ENCODE measurements at regions not wholly inside any gene's neighbourhood (a gene's known extent, or its start where the extent isn't known, plus 50 kb on each side); places are given as distances from the start of the nearest gene placed in this dataset.

DNA sequence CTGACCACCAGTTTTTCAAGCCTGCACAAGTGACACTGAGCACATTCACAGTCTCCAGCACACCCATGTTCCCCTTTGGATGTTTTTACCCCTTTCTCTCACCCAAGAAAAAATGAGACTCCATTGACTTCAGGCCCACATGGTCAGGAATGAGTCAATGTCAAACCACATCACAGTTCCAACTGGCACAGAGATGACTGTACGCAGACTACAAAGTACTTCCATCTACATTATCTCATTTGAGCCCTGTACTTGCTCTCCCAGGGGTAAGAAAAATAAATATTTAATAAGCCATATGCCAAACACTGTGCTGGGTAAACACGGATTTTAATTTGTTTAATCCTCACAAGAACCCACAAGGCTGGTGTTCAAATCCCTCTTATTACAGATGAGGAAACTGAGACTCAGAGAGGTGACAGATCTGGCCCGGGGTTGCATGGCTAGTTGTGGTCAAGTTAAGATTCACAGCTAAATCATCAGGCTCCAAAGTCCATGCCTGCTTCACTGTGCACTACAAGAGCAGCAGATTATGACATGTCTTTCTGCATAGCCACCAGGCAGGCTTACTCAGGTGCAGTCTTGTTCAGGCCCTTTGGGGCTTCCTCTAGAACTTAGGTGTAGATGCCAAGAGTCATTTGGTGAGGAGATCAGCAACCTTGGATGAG is 106.1 kb downstream of the TXNL1 start:
- Mint-ChIP-seq H3K4me1 (no peaks in the 10 kb centered on the region), H3K27ac (ENCODE audit: unreplicated experiment) (no peak overlapping the region)

DNA sequence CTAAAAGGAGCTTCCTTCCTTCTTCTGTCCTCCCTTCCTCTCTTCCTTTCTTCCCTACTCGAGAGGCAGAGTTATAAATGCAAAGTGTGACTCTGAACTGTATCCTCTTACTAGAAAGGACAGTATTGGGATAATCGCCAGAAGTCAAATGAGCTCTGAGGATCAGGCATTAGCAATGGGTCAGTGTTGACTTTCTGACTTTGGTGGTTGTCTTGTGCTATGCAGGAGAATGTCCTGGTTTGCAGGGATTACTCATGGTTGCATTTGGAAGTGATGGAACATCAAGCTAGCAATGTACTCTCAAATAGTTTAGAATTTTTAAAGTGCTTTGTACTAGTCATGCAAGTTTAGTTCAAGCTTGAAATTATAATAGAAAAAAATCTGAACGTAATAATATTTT is 115.6 kb downstream of the TXNL1 start:
- TF ChIP-seq, protein P1, sequence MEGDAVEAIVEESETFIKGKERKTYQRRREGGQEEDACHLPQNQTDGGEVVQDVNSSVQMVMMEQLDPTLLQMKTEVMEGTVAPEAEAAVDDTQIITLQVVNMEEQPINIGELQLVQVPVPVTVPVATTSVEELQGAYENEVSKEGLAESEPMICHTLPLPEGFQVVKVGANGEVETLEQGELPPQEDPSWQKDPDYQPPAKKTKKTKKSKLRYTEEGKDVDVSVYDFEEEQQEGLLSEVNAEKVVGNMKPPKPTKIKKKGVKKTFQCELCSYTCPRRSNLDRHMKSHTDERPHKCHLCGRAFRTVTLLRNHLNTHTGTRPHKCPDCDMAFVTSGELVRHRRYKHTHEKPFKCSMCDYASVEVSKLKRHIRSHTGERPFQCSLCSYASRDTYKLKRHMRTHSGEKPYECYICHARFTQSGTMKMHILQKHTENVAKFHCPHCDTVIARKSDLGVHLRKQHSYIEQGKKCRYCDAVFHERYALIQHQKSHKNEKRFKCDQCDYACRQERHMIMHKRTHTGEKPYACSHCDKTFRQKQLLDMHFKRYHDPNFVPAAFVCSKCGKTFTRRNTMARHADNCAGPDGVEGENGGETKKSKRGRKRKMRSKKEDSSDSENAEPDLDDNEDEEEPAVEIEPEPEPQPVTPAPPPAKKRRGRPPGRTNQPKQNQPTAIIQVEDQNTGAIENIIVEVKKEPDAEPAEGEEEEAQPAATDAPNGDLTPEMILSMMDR (conservative IDR thresholded peaks at IDR 0.05): no peak
- Mint-ChIP-seq H3K4me3 (no peak overlapping the region), H3K4me1 (no peaks in the 10 kb centered on the region), H3K27me3 (ENCODE audit: low read depth) (no peaks in the 10 kb centered on the region), H3K36me3 (ENCODE audit: low read depth) (peaks cover 7% of the 10 kb centered on the region), H3K9me3 (peaks cover 13% of the 10 kb centered on the region), H3K27ac (ENCODE audit: unreplicated experiment) (no peak overlapping the region)
- no peak for DNase-seq (ENCODE audit: low read depth, low spot score)

More for the DNA sequence above, 106.1 kb downstream of the TXNL1 start:
- Mint-ChIP-seq H3K4me3 (no peak overlapping the region), H3K27me3 (ENCODE audit: low read depth) (no peaks in the 10 kb centered on the region), H3K36me3 (ENCODE audit: low read depth) (peaks cover 4% of the 10 kb centered on the region), H3K9me3 (peaks cover 5% of the 10 kb centered on the region)
- TF ChIP-seq, protein P1 (conservative IDR thresholded peaks at IDR 0.05): no peak
- no peak for DNase-seq (ENCODE audit: low read depth, low spot score)

DNA sequence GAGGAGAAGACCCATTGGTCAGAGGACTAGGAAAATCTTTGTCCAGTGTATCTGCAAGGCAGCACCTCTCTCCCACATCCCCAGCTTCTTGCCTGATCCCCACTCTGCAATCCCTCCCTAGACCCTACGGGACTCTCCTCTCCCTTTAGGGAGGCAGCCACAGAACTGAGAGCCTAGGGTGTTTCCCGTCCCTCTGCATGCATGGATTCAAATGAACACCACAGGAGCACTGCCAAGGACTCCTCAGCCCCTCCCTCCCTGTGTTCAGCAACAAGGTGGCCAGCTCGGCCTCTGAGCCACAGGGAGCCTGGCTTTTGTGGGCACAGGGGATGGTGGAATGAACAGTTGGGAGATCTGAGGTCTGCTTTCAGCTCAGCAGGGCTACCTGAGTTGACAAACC is 117.1 kb downstream of the TXNL1 start:
- Mint-ChIP-seq H3K9me3 (peaks cover 9% of the 10 kb centered on the region), H3K4me3 (no peak overlapping the region), H3K27me3 (ENCODE audit: low read depth) (no peaks in the 10 kb centered on the region), H3K4me1 (no peaks in the 10 kb centered on the region), H3K27ac (ENCODE audit: unreplicated experiment) (no peak overlapping the region), H3K36me3 (ENCODE audit: low read depth) (peaks cover 3% of the 10 kb centered on the region)
- no peak for DNase-seq (ENCODE audit: low read depth, low spot score)
- TF ChIP-seq, protein P1 (conservative IDR thresholded peaks at IDR 0.05): no peak

DNA sequence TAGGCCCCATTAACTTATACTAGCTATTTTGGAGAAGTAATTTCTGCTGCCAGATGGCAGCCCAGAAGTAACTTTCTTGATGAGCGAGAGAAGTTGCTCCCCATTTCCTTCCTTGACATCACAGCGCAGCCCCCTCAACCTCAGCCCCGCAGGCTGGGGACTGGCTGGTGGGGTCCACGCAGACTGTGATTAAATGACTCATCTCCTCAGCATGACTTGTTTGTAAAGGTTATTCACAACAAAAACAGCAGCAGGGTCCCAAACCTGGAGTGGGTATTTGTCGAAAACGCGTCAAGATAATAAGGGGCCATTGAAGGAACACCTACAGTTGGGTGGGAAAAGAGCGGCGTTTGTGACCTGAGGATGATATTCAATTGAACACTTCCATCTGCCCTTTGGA is 120.6 kb downstream of the TXNL1 start:
- Mint-ChIP-seq H3K27me3 (ENCODE audit: low read depth) (no peaks in the 10 kb centered on the region), H3K27ac (ENCODE audit: unreplicated experiment) (no peak overlapping the region), H3K9me3 (peaks cover 5% of the 10 kb centered on the region), H3K4me3 (no peak overlapping the region), H3K36me3 (ENCODE audit: low read depth) (peaks cover 3% of the 10 kb centered on the region), H3K4me1 (no peaks in the 10 kb centered on the region)
- no peak for DNase-seq (ENCODE audit: low read depth, low spot score)
- TF ChIP-seq, protein P1 (conservative IDR thresholded peaks at IDR 0.05): no peak

DNA sequence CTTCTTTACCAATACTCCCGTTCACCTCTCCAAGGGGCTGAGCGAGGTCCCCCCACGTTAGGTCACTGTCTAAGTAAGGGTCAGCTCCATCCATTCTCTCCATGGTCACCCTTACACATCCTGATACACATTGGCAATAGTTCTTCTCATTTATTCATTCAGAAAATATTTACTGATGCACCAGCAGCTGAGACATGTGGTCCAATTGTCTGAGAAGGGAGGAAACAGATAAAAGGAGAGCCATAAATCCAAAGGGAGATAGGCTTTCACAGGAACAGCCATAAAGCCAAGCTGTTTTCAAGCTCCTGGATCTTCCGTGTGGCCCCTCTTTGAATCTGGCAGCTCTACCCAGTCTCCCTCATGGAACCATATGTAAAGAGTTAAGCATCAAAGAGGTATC is 121.2 kb downstream of the TXNL1 start:
- Mint-ChIP-seq H3K27me3 (ENCODE audit: low read depth) (no peaks in the 10 kb centered on the region), H3K4me1 (no peaks in the 10 kb centered on the region), H3K4me3 (no peak overlapping the region), H3K27ac (ENCODE audit: unreplicated experiment) (no peak overlapping the region), H3K9me3 (peaks cover 5% of the 10 kb centered on the region), H3K36me3 (ENCODE audit: low read depth) (peaks cover 3% of the 10 kb centered on the region)
- no peak for DNase-seq (ENCODE audit: low read depth, low spot score)
- TF ChIP-seq, protein P1 (conservative IDR thresholded peaks at IDR 0.05): no peak
